Aorta (tissue), 5 donors: ENCODE measurements at regions not wholly inside any gene's neighbourhood (a gene's known extent, or its start where the extent isn't known, plus 50 kb on each side); places are given as distances from the start of the nearest gene placed in this dataset.

ENCODE experiments used
- ATAC-seq: fragments of 200-7000 bp; cut with Tn5 transposase; one replicate; pipeline ENCODE4 v1.9.1; 2022; ENCODE audit warnings: moderate library complexity; ENCODE audit not compliant: low FRiP score
- DNase-seq, 2 donors: peaks; one replicate each; pipeline ENCODE4 v3.0.0-alpha.2; 2020
- H3K27ac ChIP-seq, 2 donors: one replicate each; pipeline ENCODE4 v1.5.1; 2013; ENCODE audit warnings: low read length in 2 of 2, mild to moderate bottlenecking in 2 of 2, moderate library complexity in 2 of 2, control low read depth in 1 of 2, inconsistent platforms in 1 of 2, low read depth in 1 of 2
- H3K27me3 ChIP-seq, 2 donors: one replicate each; pipeline ENCODE4 v1.6.1; 2013; ENCODE audit warnings: control low read depth in 1 of 2, low read length in 1 of 2, mild to moderate bottlenecking in 1 of 2, moderate library complexity in 1 of 2; ENCODE audit not compliant: insufficient read depth in 2 of 2, control insufficient read depth in 1 of 2
- H3K36me3 ChIP-seq, 2 donors: one replicate each; pipeline ENCODE4 v1.6.1; 2013; ENCODE audit warnings: control low read depth in 1 of 2, low read length in 1 of 2, mild to moderate bottlenecking in 1 of 2; ENCODE audit not compliant: insufficient read depth in 2 of 2, control insufficient read depth in 1 of 2
- H3K4me1 ChIP-seq, 2 donors: one replicate each; pipeline ENCODE4 v1.6.1; 2013; ENCODE audit warnings: low read length in 2 of 2, control low read depth in 1 of 2, mild to moderate bottlenecking in 1 of 2, moderate library complexity in 1 of 2; ENCODE audit not compliant: insufficient read depth in 2 of 2, control insufficient read depth in 1 of 2
- H3K4me3 ChIP-seq, 2 donors: one replicate each; pipeline ENCODE4 v1.5.1; 2013; ENCODE audit warnings: low read length in 2 of 2, control low read depth in 1 of 2, mild to moderate bottlenecking in 1 of 2
- H3K9me3 ChIP-seq: one replicate; pipeline ENCODE4 v1.6.1; 2013; ENCODE audit warnings: mild to moderate bottlenecking, low read length; ENCODE audit not compliant: control insufficient read depth
- WGBS, 2 donors: extraction: QIAGEN DNeasy Blood & Tissue Kit; methylation state at CpG; one replicate each; pipeline ENCODE4 v1.1.7; 2013; 5-methylcytosine and 5-hydroxymethylcytosine counted together
- intact Hi-C, 2 donors: fragments of 100-400 bp; cut with DNase I; formaldehyde crosslinking; loops; one replicate each; pipeline versions ENCODE4 v1.14.2 to v1.15.0; 2022
- donor health status: healthy with polysubstance abuse.
- donor health status: Bipolar disorder and iron deficiency.
- donor health status: DM: no; HTN: no; CAD: no.
- donor health status: DM: no; HTN: no; CAD: no.
- donor health status: DM: yes; HTN: yes; CAD: no.

DNA sequence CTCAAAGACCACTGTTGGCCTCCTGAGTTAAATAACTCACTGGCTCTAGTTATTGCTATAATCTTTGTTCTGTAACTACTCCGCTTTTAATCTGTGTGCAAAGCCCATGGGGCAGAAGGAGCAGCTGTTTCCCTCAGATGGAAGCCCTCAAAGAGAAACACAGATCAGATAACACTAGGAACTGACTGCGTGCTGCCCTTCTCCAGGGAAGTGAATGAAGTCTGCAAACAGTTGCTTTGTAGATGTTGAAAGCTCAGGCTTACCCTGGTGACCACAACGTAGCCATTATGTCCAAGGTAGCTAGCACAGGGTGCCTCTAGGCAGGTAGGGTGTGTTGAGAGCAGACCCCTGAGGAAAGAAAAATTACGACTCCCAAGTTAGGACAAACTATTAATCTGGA is 152.3 kb upstream of the STAC start:
- no peaks in the 10 kb centered on the region for H3K27me3 ChIP-seq
- 62 to 64% methylated on average over 4 of the region's 4 CpGs for WGBS, 2 donors
- ATAC-seq = no peak

DNA sequence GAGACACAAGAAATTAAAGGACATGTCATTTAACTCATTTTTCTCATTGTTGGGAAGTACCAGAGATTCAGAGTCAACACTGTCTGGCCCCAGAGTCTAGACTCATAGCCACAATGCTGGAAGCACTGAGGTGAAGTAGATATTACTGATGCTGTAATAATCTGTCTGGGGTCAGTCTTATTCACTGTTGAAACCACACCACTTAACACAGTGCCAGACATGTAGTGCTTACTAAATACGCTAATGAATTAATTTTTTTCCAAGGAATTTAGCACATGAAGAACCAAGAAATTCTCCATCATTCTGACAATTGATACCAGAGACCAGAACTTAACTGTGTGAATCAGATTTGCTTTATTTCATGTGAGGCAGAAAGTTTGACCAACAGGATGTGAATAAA is 150.8 kb upstream of the STAC start:
- Histone ChIP-seq H3K27me3 (no peaks in the 10 kb centered on the region), H3K27ac (no peak overlapping the region), H3K36me3 (no peaks in the 10 kb centered on the region), H3K9me3 (no peaks in the 10 kb centered on the region), H3K4me1 (no peaks in the 10 kb centered on the region), H3K4me3 (no peak overlapping the region)
- no peak for DNase-seq
- intact Hi-C loops = no loop called here
- WGBS, 2 donors = 92% methylated on average over 1 of the region's 1 CpG
- no peak for ATAC-seq

More for the DNA sequence above, 152.3 kb upstream of the STAC start:
- intact Hi-C loops = no loop called here
- no peaks in the 10 kb centered on the region for H3K4me1 ChIP-seq
- no peak overlapping the region for H3K4me3 ChIP-seq
- H3K36me3 ChIP-seq = no peaks in the 10 kb centered on the region
- no peaks in the 10 kb centered on the region for H3K9me3 ChIP-seq
- no peak overlapping the region for H3K27ac ChIP-seq
- no peak for DNase-seq

DNA sequence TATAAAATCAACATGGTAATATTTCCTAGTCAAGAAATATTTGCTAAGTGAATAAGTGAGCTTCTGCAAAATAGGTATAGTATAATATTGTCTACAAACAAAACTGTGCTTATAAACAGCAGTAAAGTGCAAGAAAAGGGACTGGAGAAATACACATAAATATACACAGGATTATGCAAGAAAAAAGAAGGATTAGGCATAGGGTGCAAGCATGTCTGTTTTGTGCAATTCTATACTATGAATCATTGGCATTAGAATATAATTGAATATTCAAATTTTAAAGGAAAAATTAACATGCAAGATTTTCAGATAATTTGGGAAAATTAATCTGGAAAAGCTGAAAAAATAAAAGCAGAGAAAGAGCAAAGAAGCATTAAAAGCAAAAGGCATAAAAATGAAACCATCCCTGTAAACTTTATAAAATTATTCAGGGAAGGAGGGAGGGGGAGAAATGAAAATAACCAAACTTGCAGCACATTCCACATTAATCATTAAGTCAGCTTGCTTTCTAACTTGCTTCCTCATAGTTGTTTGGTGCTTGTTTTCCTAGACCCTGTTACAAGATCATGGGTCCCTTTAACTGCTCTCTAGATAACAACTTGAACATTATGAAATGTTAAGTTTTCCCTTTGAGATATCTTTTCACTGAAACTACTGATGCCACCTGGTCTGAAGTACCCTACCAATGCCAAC is 147.4 kb upstream of the STAC start:
- H3K4me3 ChIP-seq = no peak overlapping the region
- H3K9me3 ChIP-seq = no peaks in the 10 kb centered on the region
- DNase-seq = no peak
- H3K27me3 ChIP-seq = no peaks in the 10 kb centered on the region
- no peaks in the 10 kb centered on the region for H3K36me3 ChIP-seq
- no peak overlapping the region for H3K27ac ChIP-seq
- ATAC-seq = no peak
- H3K4me1 ChIP-seq = no peaks in the 10 kb centered on the region
- intact Hi-C loops = no loop called here

DNA sequence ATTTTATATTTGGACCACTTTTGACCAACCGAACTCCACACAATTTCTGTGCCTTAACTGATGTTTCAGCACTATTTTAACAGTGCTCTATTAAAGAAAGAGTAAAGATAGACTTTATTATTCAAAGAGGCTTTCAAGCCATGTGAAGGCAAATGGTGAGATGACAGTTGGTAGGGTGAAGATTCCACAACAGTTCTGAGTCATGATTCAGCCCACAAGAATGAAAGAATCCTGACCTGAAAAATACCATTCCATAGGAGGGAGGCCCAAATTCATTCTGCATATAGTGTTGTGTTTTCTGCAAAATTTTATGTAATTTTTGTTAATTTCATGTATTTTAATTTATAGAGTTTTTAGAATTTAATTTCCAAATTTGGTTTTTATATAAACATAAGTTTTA is 135.6 kb upstream of the STAC start:
- Histone ChIP-seq H3K27me3 (no peaks in the 10 kb centered on the region), H3K4me3 (no peak overlapping the region), H3K4me1 (no peaks in the 10 kb centered on the region), H3K36me3 (no peaks in the 10 kb centered on the region), H3K9me3 (no peaks in the 10 kb centered on the region), H3K27ac (no peak overlapping the region)
- 81 to 91% methylated on average over 1 of the region's 1 CpG for WGBS, 2 donors
- DNase-seq (no peak), ATAC-seq (no peak)
- intact Hi-C loops = no loop called here

DNA sequence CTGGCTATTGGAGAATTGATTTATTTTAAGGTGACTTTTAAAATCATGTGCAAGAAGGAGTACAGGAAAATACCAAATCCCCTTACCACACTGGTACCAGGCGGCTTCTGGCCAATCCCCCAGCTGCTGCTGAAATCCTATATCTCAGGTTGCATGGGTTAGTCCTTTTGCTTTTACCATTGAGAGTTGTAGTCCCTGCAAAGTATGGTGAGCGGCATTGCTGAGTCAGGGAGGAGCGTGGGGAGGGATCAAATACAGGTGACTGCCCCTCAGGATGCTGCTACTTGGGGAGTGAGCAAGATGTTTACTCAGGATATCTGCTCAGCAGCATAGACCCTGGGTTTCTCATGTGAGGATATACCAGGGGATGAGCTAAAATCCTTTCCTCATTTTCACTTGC is 131.9 kb upstream of the STAC start:
- intact Hi-C loops = no loop called here
- H3K9me3 ChIP-seq = no peaks in the 10 kb centered on the region
- no peak overlapping the region for H3K4me3 ChIP-seq
- no peak overlapping the region for H3K27ac ChIP-seq
- DNase-seq = no peak
- no peaks in the 10 kb centered on the region for H3K27me3 ChIP-seq
- no peaks in the 10 kb centered on the region for H3K36me3 ChIP-seq
- ATAC-seq = no peak
- H3K4me1 ChIP-seq = no peaks in the 10 kb centered on the region
- WGBS, 2 donors = 89 to 93% methylated on average over 3 of the region's 3 CpGs

DNA sequence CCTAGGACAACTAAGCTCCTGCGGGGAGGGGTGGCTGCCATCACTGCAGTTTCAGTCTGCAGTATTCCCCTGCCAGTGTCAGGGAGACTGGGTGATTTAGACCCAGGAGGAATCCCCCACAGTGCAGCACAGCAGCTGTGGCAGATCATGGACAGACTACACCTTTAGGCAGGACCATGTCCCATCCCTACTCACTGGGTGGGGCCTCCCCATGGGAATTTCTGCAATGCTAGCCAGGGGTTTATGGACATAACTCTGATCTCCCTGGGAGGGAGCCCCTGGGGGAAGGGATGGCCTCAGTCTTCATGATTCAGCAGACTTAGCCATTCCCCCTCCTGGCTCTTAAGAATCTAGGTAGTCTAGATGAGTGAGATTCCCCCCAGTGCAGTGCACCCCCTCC is 130.1 kb upstream of the STAC start:
- no peak for ATAC-seq
- H3K27ac ChIP-seq = no peak overlapping the region
- intact Hi-C loops = no loop called here
- 67 to 77% methylated on average over 1 of the region's 1 CpG for WGBS, 2 donors
- H3K27me3 ChIP-seq = no peaks in the 10 kb centered on the region
- H3K36me3 ChIP-seq = no peaks in the 10 kb centered on the region
- DNase-seq = no peak
- H3K4me1 ChIP-seq = no peaks in the 10 kb centered on the region
- H3K9me3 ChIP-seq = no peaks in the 10 kb centered on the region
- H3K4me3 ChIP-seq = no peak overlapping the region

DNA sequence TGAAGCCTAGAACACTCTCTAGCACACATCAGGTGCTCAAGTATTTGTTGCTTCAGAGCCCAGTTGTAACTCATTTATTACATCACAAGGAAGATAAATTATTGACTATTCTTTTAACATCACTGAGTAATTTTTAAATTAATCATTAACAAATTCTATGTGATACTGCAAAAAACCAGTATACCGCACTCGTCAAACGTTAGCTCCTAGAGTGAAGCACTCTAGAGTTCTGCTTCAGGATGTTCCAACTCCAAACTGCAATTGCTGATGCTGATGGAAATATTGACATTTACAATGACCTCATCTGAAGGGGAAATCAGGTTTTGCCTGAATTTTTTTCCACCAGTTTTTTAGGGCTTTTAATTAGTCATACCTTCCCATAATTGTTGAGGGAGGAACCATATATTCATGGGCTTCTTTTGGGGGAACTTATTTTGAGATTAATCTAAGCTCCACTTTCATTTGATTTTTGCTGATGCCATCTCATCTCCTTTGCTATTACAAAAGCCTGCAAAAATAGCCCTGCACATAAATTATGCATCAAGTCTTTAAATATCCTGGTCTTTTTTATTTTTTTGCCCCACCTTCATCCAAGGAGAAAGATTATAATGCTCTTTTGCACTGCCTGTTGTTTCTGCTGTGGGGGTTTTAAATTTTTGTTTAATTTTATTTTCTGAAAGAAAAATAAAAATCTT is 123.0 kb upstream of the STAC start:
- Histone ChIP-seq H3K27ac (no peak overlapping the region), H3K27me3 (no peaks in the 10 kb centered on the region), H3K9me3 (no peaks in the 10 kb centered on the region), H3K36me3 (no peaks in the 10 kb centered on the region), H3K4me3 (no peak overlapping the region), H3K4me1 (peaks cover 2 to 4% of the 10 kb centered on the region in 2 donors)
- DNase-seq (no peak), ATAC-seq (no peak)
- WGBS, 2 donors = 95 to 100% methylated on average over 3 of the region's 3 CpGs
- intact Hi-C loops = no loop called here

DNA sequence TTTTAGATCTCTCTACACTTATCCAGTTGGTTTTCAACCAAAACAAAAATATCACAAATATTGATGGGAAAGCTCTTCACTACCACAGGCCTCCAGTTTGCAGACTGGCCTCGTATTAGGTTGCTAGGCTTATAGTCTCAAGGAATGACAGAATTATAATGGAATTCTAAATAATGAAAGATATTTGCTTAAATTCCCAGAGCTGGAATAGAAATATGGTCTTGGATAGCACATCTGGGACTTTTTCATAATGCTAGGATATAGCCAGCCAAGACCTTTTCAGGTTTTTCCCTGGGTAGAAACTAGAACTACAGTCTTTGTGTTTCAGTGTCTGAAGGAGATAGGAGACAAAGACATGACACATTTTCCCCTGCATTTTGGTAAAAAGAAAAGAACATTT is 121.9 kb upstream of the STAC start:
- DNase-seq (no peak), ATAC-seq (no peak)
- 3 to 7% methylated on average over 1 of the region's 1 CpG for WGBS, 2 donors
- peaks cover 2 to 4% of the 10 kb centered on the region in 2 donors for H3K4me1 ChIP-seq
- intact Hi-C loops = no loop called here
- H3K9me3 ChIP-seq = no peaks in the 10 kb centered on the region
- no peak overlapping the region for H3K4me3 ChIP-seq
- no peaks in the 10 kb centered on the region for H3K36me3 ChIP-seq
- H3K27me3 ChIP-seq = no peaks in the 10 kb centered on the region
- no peak overlapping the region for H3K27ac ChIP-seq

DNA sequence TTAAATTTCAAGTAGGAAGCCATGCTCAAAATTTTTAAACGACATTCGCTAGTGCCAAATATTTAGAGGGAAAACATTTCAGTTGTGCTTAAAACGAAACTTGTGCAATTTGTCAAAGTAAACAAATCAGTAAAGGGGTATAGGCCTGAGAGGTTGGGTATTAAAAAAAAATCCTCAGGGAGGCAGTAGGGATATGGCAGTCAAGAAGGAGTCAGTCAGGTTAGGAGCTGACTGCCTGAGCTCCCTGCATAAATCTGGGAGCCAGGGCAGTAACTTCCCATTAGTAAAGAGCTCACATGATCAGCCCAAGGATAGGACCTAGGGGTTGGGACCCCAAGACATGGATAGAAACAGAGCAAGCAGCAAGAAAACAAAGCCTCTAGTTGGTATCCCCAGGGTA is 120.7 kb upstream of the STAC start:
- H3K9me3 ChIP-seq = no peaks in the 10 kb centered on the region
- ATAC-seq = no peak
- H3K4me1 ChIP-seq = peaks cover 2 to 4% of the 10 kb centered on the region in 2 donors
- H3K36me3 ChIP-seq = no peaks in the 10 kb centered on the region
- intact Hi-C loops = no loop called here
- no peak overlapping the region for H3K27ac ChIP-seq
- WGBS, 2 donors = 32 to 33% methylated on average over 3 of the region's 3 CpGs
- no peaks in the 10 kb centered on the region for H3K27me3 ChIP-seq
- no peak for DNase-seq
- no peak overlapping the region for H3K4me3 ChIP-seq
